COLO668 (cell line): ENCODE measurements at regions not wholly inside any gene's neighbourhood (a gene's known extent, or its start where the extent isn't known, plus 50 kb on each side); places are given as distances from the start of the nearest gene placed in this dataset.

Experiments
- DNase-seq: peaks from one replicate; lab custom pipeline; 2025; ENCODE audit not compliant: unreplicated experiment; lab: John Stamatoyannopoulos, UW

DNA sequence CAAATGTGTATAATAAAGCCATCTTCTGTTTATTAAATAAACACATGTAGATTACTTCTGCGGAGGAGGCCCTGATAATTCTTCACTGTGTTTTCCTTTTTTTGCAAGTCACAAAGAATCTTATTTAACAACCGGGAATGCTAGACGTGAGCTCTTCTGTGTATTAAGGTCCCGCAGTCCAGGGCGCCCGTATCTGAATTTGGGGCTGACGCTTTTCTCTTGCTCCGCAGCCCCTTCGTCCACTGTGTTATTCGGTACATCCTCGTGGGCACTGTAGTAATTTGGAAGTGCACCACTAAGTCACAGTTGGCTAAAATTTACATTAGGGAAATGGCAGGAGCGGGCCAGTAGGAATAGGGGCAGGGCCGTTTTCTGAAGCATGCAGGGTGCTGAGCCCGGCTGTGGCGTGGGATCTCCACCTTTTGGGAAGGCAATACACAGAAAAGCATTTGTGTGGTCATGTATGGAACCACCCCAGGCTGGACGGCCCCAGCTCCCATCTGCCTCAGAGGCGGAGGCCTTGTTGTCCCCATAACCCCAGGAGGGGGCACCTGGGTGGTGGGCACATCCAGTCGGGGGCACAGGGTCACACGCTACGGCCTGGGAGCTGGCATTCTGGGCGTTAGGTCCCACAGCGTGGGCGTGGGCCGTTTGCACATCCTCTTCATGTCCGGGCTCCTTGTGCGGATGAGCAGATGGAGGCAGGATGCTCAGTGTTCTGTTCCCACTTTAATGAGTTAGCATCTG, 258.7 kb upstream of the IRX4 start:
- no peak for DNase-seq

- no peak for DNase-seq
These were observed 257.9 kb upstream of the IRX4 start for GRCh38 chr5:2140501-2141175.

DNA sequence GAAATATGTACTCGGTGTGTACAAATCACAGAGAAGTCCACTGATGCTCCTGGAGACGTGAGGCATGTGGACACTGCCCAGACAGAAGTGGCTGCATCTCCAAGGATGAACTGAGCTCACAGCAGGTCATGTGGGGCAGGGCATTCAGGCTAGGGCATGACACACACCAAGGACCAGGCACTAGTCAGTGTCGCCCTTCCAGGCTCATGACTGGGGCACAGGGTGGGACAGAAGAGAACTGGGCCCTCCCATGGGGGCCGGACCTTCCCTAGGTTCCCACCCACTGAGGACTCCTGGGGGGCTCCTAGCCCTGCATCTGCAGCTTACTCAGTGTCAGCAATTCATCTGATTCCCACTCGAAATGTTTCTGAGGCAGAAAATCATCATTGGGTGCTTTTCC, 256.8 kb upstream of the IRX4 start:
- DNase-seq: no peak

DNA sequence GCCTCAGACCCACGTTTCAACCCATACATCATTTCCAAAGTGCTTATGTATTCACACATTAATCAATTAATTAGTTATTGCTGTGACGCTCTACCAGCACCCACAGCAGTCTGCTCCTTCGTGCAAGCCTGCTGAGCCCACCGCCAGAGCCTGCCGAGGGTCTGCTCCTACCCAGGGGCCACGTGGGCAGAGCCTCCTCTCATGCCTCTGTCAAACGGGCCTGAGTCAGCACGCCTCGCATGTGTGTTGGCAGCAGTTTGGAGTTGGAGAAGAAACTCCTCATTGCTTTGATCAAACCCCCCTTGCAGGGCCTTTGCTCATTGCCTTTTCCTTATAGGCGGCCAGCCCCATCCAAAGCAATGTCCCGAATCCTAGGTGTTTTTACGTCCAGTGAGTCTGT, 256.2 kb upstream of the IRX4 start:
- no peak for DNase-seq

- DNase-seq: no peak
These were observed 254.8 kb upstream of the IRX4 start for GRCh38 chr5:2137444-2138050.

GRCh38 chr5:2136728-2137333, 254.1 kb upstream of the IRX4 start:
- no peak for DNase-seq

DNA sequence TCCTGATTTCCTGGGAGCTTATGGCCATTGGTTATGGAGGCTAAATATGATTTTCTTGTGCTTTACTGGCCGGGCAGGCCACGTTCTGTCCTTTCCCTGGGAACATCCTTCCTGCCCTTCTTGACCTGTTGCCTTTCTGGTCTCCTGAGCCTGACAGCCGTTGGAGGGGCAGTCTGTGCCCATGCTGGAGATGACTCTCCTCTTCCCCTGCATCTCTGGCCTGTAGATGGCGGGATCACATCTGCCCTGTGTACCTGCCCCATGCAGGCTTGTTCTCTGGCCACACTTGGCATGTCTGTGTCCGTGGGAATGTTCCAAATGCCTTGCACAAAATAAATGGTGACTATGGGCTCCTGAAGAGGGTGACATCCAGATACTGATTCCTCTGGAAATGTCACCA, 253.1 kb upstream of the IRX4 start:
- DNase-seq: no peak

DNA sequence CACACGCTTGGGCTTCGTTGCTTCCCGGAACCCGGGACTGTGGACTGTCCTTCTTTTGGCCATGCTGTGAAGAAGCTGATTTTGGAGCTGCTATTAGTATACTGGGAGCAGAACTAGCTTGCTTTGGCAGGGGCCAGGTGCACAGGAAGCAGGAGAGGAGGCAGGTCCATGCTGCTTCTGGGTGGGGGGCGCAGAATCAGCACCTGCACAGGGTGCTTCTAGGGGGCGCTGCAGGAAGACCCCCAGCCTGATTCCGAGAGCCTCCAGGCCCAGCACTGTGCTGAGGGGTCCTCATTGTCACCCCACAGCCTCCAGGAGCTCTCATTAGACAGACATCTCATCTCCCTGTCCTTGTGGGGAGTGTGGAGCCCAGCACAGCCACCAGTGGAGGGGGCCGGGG, 252.6 kb upstream of the IRX4 start:
- no peak for DNase-seq

DNA sequence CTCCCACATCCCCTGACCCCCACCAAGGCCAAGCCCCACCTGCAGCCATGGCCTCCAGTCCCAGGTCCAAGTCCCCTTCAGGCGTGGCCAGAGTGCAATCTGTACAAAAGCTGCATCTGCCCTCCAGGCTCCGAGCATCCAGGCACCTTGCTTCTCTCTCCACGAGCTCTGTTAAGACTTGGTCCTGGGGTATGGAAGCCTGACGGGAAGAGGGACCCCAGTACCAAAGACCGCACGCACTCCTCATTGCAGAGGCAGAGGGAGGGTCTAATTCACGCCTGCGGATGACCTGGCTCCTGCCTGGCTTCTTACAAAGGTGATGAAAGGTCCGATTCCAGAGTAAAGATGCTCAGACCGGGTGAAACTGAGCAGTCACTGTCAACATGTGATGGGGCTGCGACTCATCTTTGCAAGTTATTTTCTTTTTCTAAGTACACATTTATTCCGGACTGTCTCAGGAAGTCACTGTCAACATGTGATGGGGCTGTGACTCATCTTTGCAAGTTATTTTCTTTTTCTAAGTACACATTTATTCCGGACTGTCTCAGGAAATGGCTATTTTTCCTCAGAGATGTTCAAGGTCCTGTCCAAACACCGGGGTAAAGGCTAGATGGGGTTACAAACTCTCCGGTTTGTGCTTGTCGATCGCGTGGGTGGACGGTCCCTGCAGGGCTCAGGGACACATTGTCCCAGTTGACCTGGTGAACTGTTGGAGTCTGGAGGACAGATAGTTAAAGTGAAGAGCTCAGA, 252.0 kb upstream of the IRX4 start:
- DNase-seq: no peak

GRCh38 chr5:2133936-2134335, 251.2 kb upstream of the IRX4 start:
- DNase-seq: no peak

DNA sequence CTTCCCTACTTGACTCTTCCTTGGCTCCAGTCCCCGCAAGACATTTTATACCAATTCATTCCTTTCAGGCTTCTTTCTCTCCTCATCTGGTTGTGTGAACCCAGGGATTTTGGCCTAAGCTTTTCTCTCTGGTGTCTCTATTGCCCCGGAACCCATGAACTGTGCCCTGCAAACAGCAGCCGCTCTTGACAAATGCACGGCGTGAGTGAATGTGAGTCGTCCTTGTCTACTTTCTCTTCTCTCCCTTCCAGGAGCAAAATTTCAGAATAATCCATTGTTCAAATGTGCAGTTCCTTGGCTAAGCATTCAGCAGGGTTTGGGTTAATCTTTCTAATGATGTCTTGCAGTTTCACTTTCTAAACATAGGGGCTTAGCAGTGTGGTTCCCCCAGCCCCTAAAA, 250.4 kb upstream of the IRX4 start:
- DNase-seq: no peak

- no peak for DNase-seq
These were observed 249.7 kb upstream of the IRX4 start for GRCh38 chr5:2132497-2132847.

DNA sequence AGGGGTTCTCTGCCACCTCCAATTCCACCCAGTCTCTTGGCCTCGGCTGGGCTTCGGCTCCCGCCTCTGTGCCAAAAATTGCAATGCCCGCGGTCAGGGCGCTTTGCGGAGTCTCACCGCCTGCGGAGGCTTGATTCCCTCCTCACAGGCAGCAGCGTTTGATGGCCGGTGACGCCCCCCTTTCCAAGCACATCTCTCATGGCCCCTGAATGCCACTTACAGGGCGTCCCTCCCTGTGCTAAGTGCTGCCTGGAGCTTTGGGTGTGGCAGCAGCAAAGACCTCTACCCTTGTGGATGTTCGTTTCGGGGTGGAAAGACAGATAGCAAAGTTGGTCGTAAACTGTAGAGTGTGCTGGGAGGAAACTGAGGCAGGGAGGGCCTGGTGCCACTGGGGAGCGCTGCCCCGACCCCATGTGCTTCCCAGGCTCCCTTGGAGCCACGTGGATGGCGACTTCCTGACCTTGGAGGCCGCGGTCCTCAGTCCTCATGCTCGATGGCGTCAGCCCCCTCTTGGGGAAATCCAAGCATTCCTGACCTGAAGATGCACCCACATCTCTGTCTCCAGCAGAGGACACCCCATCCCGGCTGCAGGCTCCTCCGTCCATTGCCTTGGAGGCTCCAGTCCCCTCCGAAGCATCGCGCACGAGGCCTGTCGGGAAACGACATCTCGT, 249.2 kb upstream of the IRX4 start:
- DNase-seq: no peak

- no peak for DNase-seq
These were observed 248.5 kb upstream of the IRX4 start for GRCh38 chr5:2131196-2131595.

- DNase-seq: no peak
These were observed 247.6 kb upstream of the IRX4 start for GRCh38 chr5:2130361-2130760.

GRCh38 chr5:2129568-2130272, 247.0 kb upstream of the IRX4 start:
- DNase-seq: no peak

DNA sequence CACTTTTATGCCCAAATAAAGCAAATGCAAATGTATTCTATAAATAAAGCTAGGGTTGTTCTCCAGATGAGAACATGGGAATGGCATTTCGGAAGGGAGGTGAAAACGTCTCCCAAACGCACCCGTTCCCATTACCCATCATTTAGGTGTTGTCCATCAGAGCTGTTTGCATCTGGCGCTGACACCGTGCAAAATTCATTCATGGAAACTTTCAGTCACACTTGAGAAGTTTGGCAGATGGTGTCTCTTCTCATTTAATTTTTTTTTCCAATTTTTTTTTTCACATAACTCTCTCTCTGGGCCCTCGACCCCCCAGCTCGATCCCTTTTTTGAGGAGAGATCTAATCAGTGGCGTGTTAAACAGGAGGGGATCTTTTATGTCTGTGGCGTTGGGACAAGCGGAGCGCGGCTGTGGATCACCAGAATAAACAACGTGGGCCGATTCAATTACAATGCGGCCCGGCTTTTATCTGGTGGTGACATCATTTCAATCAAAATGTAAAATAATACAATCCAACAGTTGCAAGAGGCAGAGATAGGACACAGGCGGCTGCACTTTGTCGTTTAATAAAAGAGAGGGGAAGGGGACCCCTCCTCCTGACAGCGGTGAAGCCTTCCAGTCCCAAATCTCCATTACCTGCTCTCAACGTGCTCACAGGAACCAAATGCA, 246.1 kb upstream of the IRX4 start:
- no peak for DNase-seq

- DNase-seq: no peak
These were observed 243.8 kb upstream of the IRX4 start for GRCh38 chr5:2126512-2126911.

GRCh38 chr5:2125901-2126265, 243.2 kb upstream of the IRX4 start:
- DNase-seq: no peak
